ENCODE measurements at regions not wholly inside any gene's neighbourhood (a gene's known extent, or its start where the extent isn't known, plus 50 kb on each side); places are given as distances from the start of the nearest gene placed in this dataset.

- BruUV-seq (replicated peaks): no TSS peak
- CTCF ChIA-PET: no interaction called here
Observed at GRCh38 chr2:176619504-176619903, 350.3 kb downstream of the MTX2 start.

DNA sequence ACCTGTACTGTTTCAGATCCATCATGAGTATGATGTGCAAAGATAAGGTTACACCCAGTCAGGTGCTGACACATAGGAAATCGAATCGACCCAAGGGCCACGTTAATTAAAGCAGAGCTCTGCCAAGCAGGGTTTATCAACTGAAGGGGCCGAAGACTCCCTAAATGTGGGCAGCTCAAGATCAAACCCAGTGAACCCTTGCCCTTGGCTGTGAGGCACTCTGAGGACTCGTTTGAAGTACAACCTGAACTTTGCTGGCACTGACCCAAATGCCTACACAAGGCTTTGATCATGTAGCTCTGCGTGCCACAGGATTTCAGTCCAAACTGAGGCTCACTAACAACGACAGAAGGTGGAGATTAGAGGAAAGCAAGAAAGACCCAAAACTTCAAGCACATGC is 352.1 kb downstream of the MTX2 start:
- H3K27me3 Mint-ChIP-seq (ENCODE audit: unreplicated experiment): no peaks in the 10 kb centered on the region

More at GRCh38 chr2:176619504-176619903, 350.3 kb downstream of the MTX2 start:
- H3K27me3 Mint-ChIP-seq (ENCODE audit: unreplicated experiment): no peaks in the 10 kb centered on the region
- TF ChIP-seq CTCF (IDR thresholded peaks at IDR 0.05; ENCODE audit: unreplicated experiment): no peak
- H3K9me3 Mint-ChIP-seq (ENCODE audit: low read depth, unreplicated experiment): peaks cover 2% of the 10 kb centered on the region
- H3K4me1 Mint-ChIP-seq (ENCODE audit: low read depth, unreplicated experiment): no peaks in the 10 kb centered on the region
- no peak overlapping the region for H3K4me3 Mint-ChIP-seq (ENCODE audit: low read depth, unreplicated experiment)
- H3K36me3 Mint-ChIP-seq (ENCODE audit: insufficient read depth, unreplicated experiment): no peaks in the 10 kb centered on the region
- H3K27ac Mint-ChIP-seq (ENCODE audit: unreplicated experiment): no peak overlapping the region
- no peak for DNase-seq
- intact Hi-C loops (cut with micrococcal nuclease; ENCODE audit: unreplicated experiment): no loop called here

GRCh38 chr2:176622792-176623191 is 353.6 kb downstream of the MTX2 start:
- no peaks in the 10 kb centered on the region for H3K4me1 Mint-ChIP-seq (ENCODE audit: low read depth, unreplicated experiment)
- no peaks in the 10 kb centered on the region for H3K36me3 Mint-ChIP-seq (ENCODE audit: insufficient read depth, unreplicated experiment)
- H3K9me3 Mint-ChIP-seq (ENCODE audit: low read depth, unreplicated experiment): peaks cover 2% of the 10 kb centered on the region
- CTCF ChIA-PET: interaction anchor here (0.5 kb wide), 1 partner anchor 827 kb away, joined by 3 read pairs; no protein-coding TSS in a partner anchor
- H3K4me3 Mint-ChIP-seq (ENCODE audit: low read depth, unreplicated experiment): no peak overlapping the region
- H3K27me3 Mint-ChIP-seq (ENCODE audit: unreplicated experiment): no peaks in the 10 kb centered on the region
- no peak for TF ChIP-seq CTCF (IDR thresholded peaks at IDR 0.05; ENCODE audit: unreplicated experiment)
- no TSS peak for BruUV-seq (replicated peaks)
- intact Hi-C loops (cut with micrococcal nuclease; ENCODE audit: unreplicated experiment): no loop called here
- no peak overlapping the region for H3K27ac Mint-ChIP-seq (ENCODE audit: unreplicated experiment)
- no peak for DNase-seq

More for the DNA sequence above, 352.1 kb downstream of the MTX2 start:
- no peaks in the 10 kb centered on the region for H3K36me3 Mint-ChIP-seq (ENCODE audit: insufficient read depth, unreplicated experiment)
- no peaks in the 10 kb centered on the region for H3K4me1 Mint-ChIP-seq (ENCODE audit: low read depth, unreplicated experiment)
- CTCF ChIA-PET: no interaction called here
- H3K9me3 Mint-ChIP-seq (ENCODE audit: low read depth, unreplicated experiment): peaks cover 2% of the 10 kb centered on the region
- no TSS peak for BruUV-seq (replicated peaks)
- no peak for DNase-seq
- TF ChIP-seq CTCF (IDR thresholded peaks at IDR 0.05; ENCODE audit: unreplicated experiment): no peak
- H3K27ac Mint-ChIP-seq (ENCODE audit: unreplicated experiment): no peak overlapping the region
- H3K4me3 Mint-ChIP-seq (ENCODE audit: low read depth, unreplicated experiment): no peak overlapping the region
- intact Hi-C loops (cut with micrococcal nuclease; ENCODE audit: unreplicated experiment): no loop called here

GRCh38 chr2:176626796-176627195 is 357.6 kb downstream of the MTX2 start:
- CTCF ChIA-PET: no interaction called here
- no TSS peak for BruUV-seq (replicated peaks)
- H3K4me3 Mint-ChIP-seq (ENCODE audit: low read depth, unreplicated experiment): no peak overlapping the region
- no peaks in the 10 kb centered on the region for H3K27me3 Mint-ChIP-seq (ENCODE audit: unreplicated experiment)
- no peaks in the 10 kb centered on the region for H3K9me3 Mint-ChIP-seq (ENCODE audit: low read depth, unreplicated experiment)
- no peak overlapping the region for H3K27ac Mint-ChIP-seq (ENCODE audit: unreplicated experiment)
- no peak for DNase-seq
- no peaks in the 10 kb centered on the region for H3K4me1 Mint-ChIP-seq (ENCODE audit: low read depth, unreplicated experiment)
- intact Hi-C loops (cut with micrococcal nuclease; ENCODE audit: unreplicated experiment): no loop called here
- no peak for TF ChIP-seq CTCF (IDR thresholded peaks at IDR 0.05; ENCODE audit: unreplicated experiment)
- H3K36me3 Mint-ChIP-seq (ENCODE audit: insufficient read depth, unreplicated experiment): no peaks in the 10 kb centered on the region

Data from Calu3 (cell line).